ENCODE measurements at regions not wholly inside any gene's neighbourhood (a gene's known extent, or its start where the extent isn't known, plus 50 kb on each side); places are given as distances from the start of the nearest gene placed in this dataset.
"Not testable (repeated sequence)": the region's sequence is repeated elsewhere in the genome, so short reads cannot be mapped to it uniquely, and the experiment has no call there.

DNA sequence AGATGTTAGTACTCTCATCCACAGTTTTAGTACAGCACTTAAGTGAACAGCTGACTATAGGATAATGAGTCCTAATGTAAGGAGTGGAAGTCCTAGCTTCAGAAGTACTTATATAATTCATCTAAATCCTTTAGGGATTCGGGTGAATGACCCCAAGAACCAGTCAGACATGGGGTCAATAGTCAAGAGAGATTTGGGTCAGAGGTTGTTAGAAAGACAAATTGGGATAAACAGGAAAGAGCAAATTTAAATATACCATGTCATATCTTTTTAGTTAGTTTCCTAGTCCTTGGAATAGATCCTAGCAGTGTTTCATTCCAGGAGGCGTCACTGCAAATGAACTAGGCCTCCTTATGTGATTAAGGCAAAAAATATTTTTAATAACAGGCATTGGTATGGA, 370.8 kb upstream of the NPAP1 start:
- TF ChIP-seq CTCF, POLR2AphosphoS5, POLR2A, EP300 (IDR thresholded peaks at IDR 0.05): not testable (repeated sequence)
